ENCODE measurements at regions not wholly inside any gene's neighbourhood (a gene's known extent, or its start where the extent isn't known, plus 50 kb on each side); places are given as distances from the start of the nearest gene placed in this dataset.

DNA sequence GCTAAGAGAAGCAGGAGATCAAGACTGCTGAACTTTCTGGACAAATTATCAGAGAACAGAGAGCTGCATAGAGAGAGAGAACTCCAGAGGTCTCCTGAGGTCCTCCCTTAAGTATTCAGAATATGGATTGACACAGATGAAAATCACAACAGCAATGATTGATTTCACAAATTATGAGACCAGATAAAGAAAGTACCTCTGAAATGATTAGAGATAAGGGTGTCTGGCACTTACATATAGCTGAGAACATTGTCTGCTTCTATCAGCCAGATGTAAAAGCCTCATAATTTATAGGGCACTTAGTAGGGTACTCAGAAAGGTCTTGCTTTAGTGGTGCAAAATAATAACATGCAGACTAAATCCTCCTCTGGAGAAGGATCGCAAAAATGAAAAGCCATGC, 1301.8 kb downstream of the BRINP3 start:
- TF ChIP-seq, protein P1, sequence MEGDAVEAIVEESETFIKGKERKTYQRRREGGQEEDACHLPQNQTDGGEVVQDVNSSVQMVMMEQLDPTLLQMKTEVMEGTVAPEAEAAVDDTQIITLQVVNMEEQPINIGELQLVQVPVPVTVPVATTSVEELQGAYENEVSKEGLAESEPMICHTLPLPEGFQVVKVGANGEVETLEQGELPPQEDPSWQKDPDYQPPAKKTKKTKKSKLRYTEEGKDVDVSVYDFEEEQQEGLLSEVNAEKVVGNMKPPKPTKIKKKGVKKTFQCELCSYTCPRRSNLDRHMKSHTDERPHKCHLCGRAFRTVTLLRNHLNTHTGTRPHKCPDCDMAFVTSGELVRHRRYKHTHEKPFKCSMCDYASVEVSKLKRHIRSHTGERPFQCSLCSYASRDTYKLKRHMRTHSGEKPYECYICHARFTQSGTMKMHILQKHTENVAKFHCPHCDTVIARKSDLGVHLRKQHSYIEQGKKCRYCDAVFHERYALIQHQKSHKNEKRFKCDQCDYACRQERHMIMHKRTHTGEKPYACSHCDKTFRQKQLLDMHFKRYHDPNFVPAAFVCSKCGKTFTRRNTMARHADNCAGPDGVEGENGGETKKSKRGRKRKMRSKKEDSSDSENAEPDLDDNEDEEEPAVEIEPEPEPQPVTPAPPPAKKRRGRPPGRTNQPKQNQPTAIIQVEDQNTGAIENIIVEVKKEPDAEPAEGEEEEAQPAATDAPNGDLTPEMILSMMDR (IDR thresholded peaks at IDR 0.05): no peak
- TF ChIP-seq POLR2A (IDR thresholded peaks at IDR 0.05): no peak

All from body of pancreas (tissue), 4 donors.